ENCODE measurements at regions not wholly inside any gene's neighbourhood (a gene's known extent, or its start where the extent isn't known, plus 50 kb on each side); places are given as distances from the start of the nearest gene placed in this dataset.
"Not testable (repeated sequence)": the region's sequence is repeated elsewhere in the genome, so short reads cannot be mapped to it uniquely, and the experiment has no call there.

GRCh38 chr13:61205898-61206297 is 209.8 kb downstream of the PCDH20 start:
- TF ChIP-seq EP300 (IDR thresholded peaks at IDR 0.05; ENCODE audit: low read depth); CTCF (IDR thresholded peaks at IDR 0.05); POLR2A (IDR thresholded peaks at IDR 0.05): not testable (repeated sequence)

Data from transverse colon (tissue), 3 donors.